GM10266 (cell line): ENCODE measurements at regions not wholly inside any gene's neighbourhood (a gene's known extent, or its start where the extent isn't known, plus 50 kb on each side); places are given as distances from the start of the nearest gene placed in this dataset.

Source experiments
- DNase-seq: peaks from one replicate; pipeline ENCODE4 v3.0.0; 2012; ENCODE audit errors: extremely low spot score
- CTCF ChIP-seq: IDR thresholded peaks from 2 replicates; pipeline ENCODE4 v1.5.1; 2012; ENCODE audit warnings: mild to moderate bottlenecking, low read depth; ENCODE audit not compliant: control insufficient read depth, insufficient read depth; ENCODE audit errors: missing control alignments

GRCh38 chr11:116311206-116311605 lies 461.6 kb downstream of the BUD13 start:
- no peak for DNase-seq

GRCh38 chr11:116310698-116311097 lies 462.1 kb downstream of the BUD13 start:
- no peak for DNase-seq
- no peak for TF ChIP-seq CTCF

More at GRCh38 chr11:116311206-116311605, 461.6 kb downstream of the BUD13 start:
- no peak for TF ChIP-seq CTCF

- TF ChIP-seq CTCF: no peak
- DNase-seq: no peak
Measured at GRCh38 chr11:116310226-116310625, 462.6 kb downstream of the BUD13 start.

GRCh38 chr11:116309446-116309845 lies 463.3 kb downstream of the BUD13 start:
- no peak for TF ChIP-seq CTCF
- no peak for DNase-seq

- no peak for DNase-seq
- no peak for TF ChIP-seq CTCF
Measured at GRCh38 chr11:116302756-116303155, 470.0 kb downstream of the BUD13 start.

GRCh38 chr11:116301141-116301540 lies 471.6 kb downstream of the BUD13 start:
- TF ChIP-seq CTCF: no peak
- DNase-seq: no peak

GRCh38 chr11:116300232-116300631 lies 472.6 kb downstream of the BUD13 start:
- TF ChIP-seq CTCF: no peak

More at GRCh38 chr11:116300232-116300631, 472.6 kb downstream of the BUD13 start:
- DNase-seq: no peak
